GM12873 (cell line): ENCODE measurements at regions not wholly inside any gene's neighbourhood (a gene's known extent, or its start where the extent isn't known, plus 50 kb on each side); places are given as distances from the start of the nearest gene placed in this dataset.

Source experiments
- CTCF ChIP-seq: IDR thresholded peaks from 2 replicates; pipeline ENCODE4 v1.5.1; 2012; ENCODE audit warnings: low read depth, mild to moderate bottlenecking, moderate library complexity, low read length, control low read depth; ENCODE audit not compliant: insufficient read depth; ENCODE audit errors: missing control alignments

GRCh38 chr4:28759064-28759463, 1898.4 kb downstream of the STIM2 start:
- TF ChIP-seq CTCF = no peak

- TF ChIP-seq CTCF = no peak
These were observed 1899.4 kb downstream of the STIM2 start for GRCh38 chr4:28760003-28760402.

- TF ChIP-seq CTCF = no peak
These were observed 1911.4 kb downstream of the STIM2 start for GRCh38 chr4:28772066-28772465.

- TF ChIP-seq CTCF = no peak
These were observed 1912.1 kb downstream of the STIM2 start for GRCh38 chr4:28772788-28773187.

- TF ChIP-seq CTCF = no peak
These were observed 1913.7 kb downstream of the STIM2 start for GRCh38 chr4:28774344-28774743.

GRCh38 chr4:28776004-28776403, 1915.4 kb downstream of the STIM2 start:
- TF ChIP-seq CTCF = no peak

GRCh38 chr4:28784188-28784587, 1923.5 kb downstream of the STIM2 start:
- TF ChIP-seq CTCF = no peak
